Activated CD4-positive, alpha-beta T cell treated with anti-CD3 and anti-CD28 coated beads for 24 hours (primary cell): ENCODE measurements at regions not wholly inside any gene's neighbourhood (a gene's known extent, or its start where the extent isn't known, plus 50 kb on each side); places are given as distances from the start of the nearest gene placed in this dataset.

Experiments
- DNase-seq, 2 donors: peaks; one replicate each; pipeline ENCODE4 v3.0.0-alpha.2; 2020; ENCODE audit warnings: low read depth in 2 of 2

DNA sequence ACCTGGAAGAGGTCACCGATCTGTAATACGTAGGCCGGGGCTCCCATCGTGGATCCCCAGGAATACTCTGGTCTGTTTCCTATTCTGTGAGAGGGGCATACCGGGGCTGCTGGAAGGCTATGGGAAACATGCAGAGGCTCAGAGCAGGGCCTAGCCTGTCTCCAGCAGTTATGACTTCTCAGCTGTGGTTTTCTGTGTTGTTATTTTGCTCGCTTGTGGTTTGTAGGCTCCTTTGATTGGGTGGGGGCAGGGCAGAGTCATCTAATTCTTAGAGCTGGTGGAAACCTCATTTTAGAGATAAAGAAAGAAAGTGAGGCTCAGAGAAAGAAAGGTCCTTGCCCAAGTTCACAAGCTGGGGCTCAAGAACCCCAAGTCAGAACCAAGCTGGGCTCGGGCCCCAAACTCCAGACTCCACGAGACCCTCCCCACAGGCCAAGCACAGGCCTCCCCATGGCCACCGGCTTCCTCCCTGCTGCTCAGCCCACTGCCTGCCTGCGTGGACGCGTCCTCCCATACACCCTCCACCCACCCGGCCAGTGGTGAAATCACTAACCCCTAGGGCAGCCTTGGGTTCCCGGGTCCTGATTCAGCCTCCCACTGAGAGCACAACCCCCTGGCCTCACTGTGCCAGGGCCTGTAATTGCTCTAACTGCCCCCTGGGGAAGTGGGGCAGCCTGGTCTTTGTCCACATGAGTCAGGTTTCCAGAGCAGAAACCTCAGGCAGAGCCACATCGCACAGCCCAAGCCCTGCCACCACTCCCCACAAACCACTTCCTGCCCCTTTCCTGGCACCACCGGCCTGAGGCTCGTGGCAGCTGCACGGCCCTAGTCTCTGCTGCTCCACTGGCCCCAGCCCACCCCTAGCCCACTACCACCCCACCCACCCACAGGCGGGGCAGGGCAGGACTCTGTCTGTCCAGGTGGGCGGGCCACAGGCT is 270.8 kb downstream of the UACA start:
- DNase-seq: peak; percentile 64 to 70

DNA sequence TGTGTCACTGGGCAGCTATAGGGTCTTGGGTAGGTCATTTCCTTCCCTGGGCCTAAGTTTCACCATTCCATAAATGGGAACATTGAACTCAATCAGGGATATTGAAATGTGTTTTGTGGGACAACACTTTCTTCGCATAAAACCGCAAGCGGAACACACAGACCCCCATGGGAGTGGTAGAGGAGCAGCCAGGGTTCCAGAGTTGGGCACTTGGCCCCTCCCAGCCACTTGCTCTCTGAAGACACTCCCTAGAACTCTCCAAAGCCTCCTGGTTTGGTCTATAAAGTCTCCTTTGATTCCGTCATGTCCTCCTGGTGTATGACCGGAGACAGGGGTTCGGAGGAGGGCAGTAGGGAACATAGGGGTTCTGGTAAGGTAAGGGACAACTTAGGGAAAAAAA is 271.7 kb downstream of the UACA start:
- DNase-seq: no peak

DNA sequence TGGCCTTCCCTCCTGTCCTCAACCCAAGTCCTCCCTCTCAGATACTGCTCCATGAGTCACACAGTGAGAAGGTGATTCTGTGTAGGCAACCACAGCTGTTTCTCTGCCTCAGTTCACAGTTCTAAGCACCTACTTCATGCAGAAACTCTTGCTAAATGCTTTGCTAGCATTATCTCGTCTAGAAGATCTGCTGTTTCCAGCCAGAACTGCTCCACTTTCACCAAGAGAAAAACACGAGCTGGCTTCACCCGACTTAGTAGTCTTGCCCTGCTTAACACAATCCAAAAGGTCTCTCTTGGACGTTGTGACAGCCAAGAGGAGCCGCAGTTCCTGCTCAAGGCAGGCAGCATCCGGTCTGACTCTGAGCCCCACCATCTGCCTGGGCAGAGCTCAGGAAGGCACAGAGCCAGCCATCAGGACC is 272.1 kb downstream of the UACA start:
- no peak for DNase-seq

DNA sequence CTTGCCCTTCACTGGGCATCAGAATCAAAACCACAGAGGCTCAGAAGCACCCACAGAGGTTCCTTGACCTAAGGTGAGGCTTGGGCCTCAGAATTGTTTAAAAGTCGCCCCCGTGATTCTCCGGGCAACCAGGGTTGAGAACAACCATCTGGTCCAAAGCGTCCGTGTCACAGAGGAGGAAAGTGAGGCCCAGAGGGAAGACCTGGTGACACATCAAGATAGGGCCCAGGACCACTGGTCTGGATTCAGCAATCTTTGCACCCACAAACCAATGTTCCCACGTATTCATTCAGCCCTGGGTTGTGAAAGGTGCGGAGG is 272.6 kb downstream of the UACA start:
- no peak for DNase-seq

DNA sequence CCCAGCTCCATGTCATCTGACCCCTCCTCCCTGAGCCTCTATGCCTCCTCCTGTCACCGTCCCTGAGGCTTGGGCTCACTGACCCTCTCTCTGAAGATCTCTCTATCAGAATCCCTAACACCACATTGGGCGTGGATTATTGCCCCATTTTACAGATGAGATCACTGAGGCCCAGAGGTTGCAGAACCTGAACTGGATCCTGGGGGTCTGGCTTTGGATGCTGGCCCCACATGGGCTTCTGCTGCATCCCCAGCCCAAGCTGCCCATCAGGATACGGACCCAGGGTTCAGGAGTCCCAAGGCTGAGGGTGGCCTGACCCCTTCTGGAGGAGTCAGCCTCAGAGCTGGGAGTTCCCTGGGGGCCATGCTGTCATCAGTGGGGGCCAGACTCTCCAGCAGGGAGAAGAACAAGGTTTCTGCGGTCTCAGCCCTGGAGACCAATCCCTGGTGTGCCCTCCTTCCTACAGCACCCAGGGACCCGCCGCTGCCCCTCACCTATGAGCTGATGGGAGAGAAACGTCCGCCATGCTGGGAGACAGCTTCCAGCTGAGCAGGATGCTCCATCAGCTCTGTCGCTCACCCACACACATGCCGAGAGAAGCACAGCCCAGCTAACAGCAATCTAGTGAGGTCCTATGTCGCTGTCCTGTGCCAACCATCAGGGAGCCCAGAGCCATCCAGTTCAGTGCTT is 273.1 kb downstream of the UACA start:
- no peak for DNase-seq

DNA sequence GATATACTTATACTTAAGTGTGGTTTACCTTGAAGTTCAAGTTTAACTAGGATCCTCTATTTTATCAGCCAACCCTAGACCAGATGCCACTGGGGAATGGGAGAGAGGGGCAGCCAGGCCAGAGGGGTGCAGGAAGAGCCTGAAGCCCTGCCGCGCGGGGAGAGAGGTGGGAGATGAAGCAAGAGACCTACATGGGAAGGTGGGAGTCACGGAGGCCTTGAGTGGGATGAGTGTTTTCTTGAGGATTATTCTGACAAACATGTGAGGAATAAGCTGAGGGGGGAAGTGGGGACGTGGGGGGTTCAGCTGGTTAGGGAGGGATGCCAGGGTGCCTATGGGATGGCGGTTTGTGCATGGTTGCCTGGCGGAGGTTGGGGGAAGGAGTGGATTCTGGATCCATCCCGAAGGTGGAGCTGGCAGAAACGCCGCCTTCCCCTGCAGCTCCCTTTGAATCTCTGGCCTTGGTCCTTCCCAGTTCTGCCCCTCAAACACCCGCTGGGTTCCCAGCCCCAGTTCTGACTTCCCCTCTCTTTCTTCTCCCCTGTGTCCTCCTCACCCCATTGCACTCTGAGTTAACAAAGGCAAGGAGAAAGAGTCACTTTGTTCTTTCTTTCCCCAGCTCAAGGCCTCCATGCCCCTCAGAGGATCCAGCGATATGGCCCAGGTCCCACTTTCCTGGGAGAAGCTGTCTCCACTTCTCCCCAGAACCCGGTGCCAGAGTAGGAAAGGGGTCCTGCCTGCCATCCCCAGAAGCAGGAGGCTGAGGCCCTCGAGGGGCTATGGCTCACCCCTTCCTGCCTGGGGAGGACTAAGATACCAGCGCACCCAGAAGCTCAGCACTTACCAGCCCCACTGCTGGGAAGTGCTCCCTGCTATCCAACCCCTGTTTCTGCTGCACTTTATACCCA is 274.2 kb downstream of the UACA start:
- DNase-seq: no peak

DNA sequence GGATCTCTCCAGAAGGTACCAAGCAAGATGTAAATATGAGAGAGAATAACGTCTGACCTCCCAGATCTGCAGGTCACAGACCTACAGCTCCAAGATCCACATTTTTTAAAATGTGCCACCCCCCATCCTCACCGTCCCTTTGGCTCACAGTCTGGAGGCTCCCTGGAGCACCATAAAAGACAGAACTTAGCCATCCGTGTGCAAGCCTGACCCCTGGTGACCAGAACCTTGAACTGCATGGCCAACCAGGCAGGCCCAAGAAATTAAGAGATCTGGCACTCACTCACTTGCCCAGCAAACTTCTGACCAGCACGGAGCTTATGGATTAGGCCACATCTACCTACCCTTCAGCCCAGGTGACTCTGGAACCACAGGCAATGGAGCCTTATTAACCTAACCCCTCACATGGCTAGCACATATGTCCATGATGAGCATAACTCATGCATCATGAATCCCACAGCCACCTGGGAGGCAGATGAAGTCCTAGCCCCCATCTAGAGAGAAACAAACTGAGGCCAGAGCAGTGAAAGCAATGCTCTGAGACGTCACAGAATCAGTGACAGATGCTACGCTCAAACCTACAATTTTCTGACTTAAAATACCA is 275.3 kb downstream of the UACA start:
- peak; percentile 63 to 64 for DNase-seq

DNA sequence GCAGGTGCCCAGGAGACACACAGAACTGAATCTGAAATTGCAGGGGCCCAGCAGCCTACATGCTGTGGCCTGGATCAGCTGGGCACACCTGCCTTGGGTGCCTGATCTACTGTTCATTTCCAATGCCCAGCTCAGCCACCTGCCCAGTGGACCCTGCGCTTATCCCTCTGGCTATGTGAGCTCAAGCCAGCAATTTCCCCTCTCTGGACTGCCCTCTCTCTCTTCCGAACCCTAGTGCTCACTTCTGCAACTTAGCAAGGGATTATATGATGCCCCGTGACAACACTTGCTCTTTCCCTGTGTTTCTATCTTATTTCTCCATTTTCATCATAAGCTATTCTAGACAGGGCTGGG is 276.0 kb downstream of the UACA start:
- DNase-seq: no peak

DNA sequence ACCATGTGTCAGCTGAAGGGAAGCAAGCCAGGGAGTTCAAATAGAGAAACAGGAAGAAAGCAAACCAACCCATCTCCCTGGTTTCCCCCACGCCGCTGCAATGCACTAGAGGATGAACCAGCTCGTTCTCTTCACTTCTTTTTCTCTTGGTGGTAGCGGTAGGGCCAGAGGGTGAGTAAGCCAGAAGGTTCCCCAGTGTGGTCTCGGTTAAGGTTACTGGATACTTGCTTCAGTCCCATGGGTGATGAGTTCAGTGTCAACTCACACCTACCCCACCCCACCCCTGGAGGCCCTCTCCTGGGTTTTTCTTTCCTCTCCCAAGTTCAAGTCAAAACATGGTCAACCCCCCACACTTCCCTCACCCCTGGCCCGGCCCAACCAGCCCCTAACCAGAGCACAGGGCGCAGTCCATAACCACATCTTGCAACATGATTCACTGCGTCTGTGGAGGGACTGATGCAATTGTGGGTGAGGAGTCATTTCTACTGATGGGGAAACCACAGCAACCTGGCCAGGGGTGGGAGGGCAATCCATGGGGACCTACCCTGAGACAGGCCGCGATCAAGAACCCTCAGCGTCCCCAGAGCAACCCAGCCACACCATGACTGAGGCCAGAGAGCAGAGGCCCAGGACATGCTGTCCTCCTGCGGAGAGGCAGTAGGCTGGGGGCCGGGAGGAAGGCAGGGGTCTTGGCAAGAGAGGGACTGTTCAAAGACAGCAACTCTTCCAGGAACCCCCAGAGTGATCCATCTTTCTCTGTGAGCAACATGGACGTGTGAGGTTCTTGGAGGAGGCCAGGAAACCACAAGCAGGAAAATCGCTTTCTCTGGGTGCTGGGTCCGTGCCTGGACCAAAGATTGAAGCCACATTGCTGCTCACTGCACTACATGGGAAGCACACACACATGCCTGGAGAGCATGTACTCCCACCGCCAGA is 276.6 kb downstream of the UACA start:
- DNase-seq: peak; percentile 60 to 69

DNA sequence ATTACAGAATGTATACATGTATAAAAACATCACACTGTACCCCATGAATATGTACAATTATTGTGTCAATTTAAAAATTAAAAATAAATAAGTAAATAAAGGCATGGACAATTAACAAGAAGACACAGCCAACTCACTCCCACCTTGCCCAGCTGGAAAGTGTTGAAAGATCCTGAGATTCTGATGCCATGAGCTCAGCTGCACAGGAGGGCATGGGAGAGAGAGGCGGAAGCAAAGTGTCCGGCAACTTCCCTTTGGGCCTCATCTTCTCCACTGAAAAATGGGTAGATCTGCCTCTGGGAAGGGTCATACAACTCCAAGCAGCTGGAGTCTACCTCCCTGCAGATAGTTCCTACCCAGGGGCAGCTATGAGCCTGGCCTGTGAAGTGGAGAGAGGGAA is 277.3 kb downstream of the UACA start:
- no peak for DNase-seq

DNA sequence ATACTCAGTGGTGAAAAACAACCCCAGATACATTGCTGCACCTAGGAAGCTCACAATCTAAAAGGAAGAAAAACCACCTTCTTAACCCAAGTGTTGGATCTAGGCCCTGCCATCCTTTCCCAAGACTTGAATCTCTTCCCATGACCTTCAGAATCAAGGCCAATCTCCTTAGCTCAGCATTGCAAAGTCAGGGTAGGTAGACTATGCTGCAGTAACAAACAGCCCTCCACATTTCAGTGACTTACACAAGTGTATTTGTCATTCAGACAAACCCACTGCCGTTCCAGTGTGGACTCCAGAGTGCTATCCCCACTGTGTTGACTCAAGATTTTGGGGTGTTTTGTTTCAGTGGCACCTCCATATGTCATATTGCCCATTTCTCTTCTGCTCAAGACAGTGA is 278.4 kb downstream of the UACA start:
- DNase-seq: no peak

DNA sequence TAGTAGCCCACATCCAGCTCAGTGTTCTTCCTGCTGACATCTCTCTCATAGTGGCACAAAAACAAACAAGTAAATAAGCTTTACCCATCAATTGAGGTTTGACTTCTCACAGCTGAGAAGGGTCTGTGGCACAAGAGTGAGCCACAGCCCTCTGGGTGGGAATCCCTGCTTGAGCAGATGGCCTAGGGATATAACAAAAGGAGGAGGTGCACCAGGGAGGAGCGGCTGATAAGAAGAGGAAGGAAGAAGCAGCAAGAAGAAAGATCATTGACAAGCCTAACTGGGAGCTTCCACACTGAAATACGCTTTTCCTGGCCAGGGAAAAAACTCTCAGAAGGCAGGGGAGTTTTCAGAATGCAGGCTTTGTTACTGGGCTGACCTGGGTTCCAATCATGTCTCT is 279.8 kb downstream of the UACA start:
- no peak for DNase-seq

DNA sequence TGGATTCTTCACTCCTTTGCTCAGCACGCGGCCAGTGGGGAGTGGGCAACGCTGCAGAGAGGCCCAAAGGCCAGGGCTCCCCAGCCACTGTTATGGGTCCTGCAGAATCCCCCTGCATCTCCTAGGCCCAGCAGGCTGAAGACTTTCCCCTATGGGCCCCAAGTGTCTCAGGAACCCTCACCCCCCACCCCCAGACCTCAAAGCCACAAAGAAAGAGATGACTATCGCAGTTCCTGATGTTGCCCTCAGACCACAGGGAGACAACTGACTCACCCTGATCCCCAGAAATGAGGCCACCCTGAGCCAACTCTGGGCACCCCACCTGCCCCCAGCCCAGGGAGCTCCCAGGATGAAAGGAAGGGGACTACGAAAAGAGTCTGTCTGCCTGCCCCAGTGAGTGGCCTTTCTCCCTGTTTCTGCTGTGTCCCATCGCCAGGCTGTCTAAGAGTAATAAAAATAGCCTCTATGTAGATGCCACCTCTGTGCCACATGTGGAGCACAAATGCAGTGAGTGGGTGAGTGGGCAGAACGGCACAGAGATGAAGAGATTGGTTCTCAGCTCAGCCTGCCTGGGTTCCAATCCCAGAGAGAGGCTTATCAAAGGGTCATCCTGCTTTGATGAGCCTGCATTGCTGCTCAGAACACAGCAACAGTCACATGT is 283.0 kb downstream of the UACA start:
- peak; percentile 40 to 57 for DNase-seq

DNA sequence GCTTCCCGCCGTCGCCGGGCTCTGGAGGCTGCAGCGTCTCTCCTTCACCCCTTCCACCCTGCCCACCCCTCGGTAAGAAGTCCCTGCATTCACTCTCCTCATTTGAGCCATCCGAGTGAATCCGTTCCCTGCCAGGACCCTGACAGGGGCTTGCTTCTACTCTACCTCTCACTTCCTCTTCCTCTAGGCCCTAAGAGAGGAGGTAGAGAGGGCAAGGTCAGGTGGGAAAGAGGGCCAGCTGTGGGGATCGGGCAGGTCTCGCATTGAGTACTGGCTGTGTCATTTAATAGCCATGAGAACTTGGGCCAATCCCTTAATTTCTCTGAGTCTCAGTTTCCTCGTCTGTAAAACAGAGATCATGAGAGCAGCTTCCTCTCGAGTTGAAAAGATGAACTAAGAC is 283.6 kb downstream of the UACA start:
- no peak for DNase-seq

DNA sequence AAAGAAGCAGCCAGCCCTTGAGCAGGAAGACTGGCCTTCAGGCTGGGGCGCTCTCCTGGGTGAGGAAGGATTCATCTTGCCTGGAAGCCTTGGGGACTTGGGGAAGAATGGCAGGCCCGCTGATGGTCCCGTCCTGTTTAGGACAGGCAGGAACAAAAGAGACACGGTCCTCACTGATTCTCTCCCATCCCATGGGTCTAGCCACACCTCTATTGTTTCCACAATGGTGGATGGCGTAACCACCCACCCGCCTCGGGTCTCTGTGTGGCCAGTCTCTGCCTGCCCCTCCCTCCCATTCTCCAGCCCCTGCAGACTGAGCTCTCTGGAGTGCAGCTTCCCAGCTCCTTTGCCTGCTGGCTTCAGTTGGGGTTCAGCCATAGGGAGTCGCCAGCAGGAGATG is 284.3 kb downstream of the UACA start:
- DNase-seq: no peak

DNA sequence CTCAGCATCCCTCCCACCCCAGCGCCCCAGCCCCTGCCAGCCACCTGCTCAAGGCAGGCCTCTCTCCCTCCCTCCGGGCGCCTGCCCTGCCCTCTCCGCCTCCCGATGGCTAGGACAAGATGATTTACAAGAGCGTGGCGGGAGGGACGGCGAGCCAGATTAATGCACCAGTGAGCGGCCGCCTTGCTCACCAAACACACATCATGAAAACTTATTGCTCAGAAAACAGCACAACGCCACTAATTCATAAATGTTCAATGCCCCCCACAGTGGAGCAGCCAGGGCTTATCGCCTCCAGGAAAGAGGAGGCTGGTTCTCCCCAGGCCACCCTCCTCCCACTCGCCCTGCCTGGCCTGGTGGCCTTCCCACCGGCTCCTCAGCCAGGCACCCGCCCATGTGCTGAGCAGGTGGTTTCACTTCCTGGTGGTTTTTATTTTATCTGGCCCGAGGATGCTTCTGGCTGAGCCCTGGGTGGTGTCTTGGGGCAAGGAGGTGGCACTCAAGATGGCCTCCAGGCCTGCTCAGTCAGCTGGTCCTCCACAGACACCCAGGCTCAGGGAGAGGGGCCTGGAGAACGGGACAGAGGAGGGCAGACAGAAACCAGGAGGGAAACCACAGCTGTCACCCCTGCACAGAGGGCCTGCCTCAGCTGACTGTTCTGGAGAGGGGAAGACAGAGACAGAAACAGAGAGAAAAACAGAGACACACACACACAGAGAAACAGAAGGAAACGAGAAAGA is 284.9 kb downstream of the UACA start:
- DNase-seq: no peak

DNA sequence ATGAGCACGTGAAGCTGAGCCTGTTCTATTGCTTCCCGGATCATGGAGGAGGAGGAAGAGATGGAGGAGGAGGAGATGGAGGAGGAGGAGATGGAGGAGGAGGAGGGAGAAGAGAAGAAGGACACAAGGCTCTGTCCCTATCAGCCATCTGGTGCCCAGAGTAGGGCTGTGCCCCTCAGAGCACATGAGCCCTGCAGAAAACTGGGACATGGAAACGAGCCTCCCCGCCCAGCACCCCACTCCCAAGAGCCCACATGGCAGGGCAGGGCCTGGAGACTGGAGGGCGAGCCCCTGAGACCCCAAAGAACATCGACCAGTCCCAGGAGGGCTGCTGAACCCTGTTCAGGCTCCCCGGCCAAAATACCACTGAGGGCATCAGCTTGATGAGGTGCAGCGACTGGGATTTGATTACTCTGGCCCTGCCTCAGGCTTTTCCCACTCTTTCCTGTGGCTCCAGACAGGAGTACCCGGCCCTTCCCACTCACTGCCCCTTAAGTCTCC is 285.6 kb downstream of the UACA start:
- DNase-seq: no peak

DNA sequence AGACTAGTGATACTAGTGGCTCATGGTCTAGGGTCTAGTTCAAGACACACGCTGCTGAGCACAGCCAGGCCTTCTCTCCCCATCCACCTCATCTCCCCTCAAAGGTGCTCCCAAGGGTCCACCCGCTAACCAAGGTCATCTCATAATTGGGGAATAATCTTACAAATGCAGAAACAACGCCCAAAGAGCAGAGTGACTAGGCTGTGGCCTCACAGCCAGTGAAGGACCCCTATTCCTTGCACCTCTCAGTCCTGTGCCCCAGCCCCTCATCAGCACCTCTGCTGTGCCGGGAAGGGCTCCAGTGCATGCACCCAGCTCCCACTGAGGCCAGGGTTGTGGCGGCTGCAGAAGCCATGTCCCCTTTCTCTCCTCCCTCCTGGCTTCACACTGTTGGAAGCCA is 286.9 kb downstream of the UACA start:
- no peak for DNase-seq

DNA sequence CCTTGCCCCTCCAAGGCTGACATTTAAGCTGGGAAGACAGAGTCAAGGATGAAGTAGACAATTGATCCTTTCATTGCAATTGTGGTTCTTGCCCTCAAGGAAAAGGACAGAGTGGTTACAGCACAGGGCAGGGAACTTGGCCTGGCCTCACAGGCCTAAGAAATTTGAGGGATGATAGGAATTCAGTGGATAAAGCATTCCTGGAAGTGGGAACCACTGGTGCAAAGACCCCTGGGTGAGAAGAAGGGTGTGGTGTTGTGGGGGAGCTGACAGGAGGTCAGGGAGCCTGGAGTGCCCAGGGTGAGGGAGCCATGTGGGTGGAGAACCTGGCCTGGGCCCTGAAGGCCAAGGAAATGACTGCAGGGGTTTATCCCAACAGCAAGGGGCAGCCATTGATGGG is 287.4 kb downstream of the UACA start:
- no peak for DNase-seq
